HEK293T (cell line): ENCODE measurements at regions not wholly inside any gene's neighbourhood (a gene's known extent, or its start where the extent isn't known, plus 50 kb on each side); places are given as distances from the start of the nearest gene placed in this dataset.

Experiments used
- BHLHE40 ChIP-seq: fragments of 450-650 bp; IDR thresholded peaks from 2 replicates; pipeline ENCODE4 v1.6.1; 2016; ENCODE audit warnings: mild to moderate bottlenecking, moderate library complexity, borderline replicate concordance
- CTBP1 ChIP-seq: fragments of 450-650 bp; IDR thresholded peaks from 2 replicates; pipeline ENCODE4 v1.6.1; 2016; ENCODE audit warnings: borderline replicate concordance
- ELF4 ChIP-seq: fragments of 450-650 bp; IDR thresholded peaks from 2 replicates; pipeline ENCODE4 v1.6.1; 2017; ENCODE audit warnings: antibody characterized with exemption
- FOXK2 ChIP-seq: fragments of 450-650 bp; IDR thresholded peaks from 2 replicates; pipeline ENCODE4 v1.6.1; 2016; ENCODE audit warnings: mild to moderate bottlenecking
- FOXM1 ChIP-seq: fragments of 450-650 bp; IDR thresholded peaks from 2 replicates; pipeline ENCODE4 v1.6.1; 2017; ENCODE audit warnings: mild to moderate bottlenecking, borderline replicate concordance
- HDGF ChIP-seq: fragments of 450-650 bp; IDR thresholded peaks from 2 replicates; pipeline ENCODE4 v1.6.1; 2017; ENCODE audit warnings: antibody characterized with exemption, borderline replicate concordance
- NFRKB ChIP-seq: fragments of 450-650 bp; IDR thresholded peaks from 2 replicates; pipeline ENCODE4 v1.6.1; 2016; ENCODE audit warnings: mild to moderate bottlenecking, moderate library complexity
- SP1 ChIP-seq: fragments of 450-650 bp; IDR thresholded peaks from 2 replicates; pipeline ENCODE4 v1.6.1; 2017
- TARDBP ChIP-seq: fragments of 450-650 bp; IDR thresholded peaks from 2 replicates; pipeline ENCODE4 v1.6.1; 2016
- TF ChIP-seq, protein P1 (sequence below): fragments of 450-650 bp; IDR thresholded peaks from 2 replicates; pipeline ENCODE4 v1.6.1; 2016

DNA sequence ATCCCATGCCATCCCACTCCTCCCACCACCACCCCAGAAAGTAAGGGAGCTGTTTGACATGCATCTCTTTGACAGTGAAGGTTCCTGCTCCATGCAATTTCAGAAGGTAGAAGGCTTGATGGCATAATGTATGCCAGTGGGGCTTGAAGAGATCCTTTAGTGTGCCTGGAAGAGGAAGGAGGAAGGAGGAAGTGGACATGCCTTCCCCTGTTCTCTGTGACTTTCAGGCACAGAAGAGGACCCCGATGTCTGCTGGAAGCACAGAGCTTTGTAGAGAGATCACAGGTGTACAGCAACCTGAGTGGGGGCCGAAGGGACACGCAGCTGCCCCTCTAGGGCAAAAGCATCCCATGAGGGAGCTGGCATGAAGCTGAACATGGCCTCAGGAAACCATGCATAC lies 171.6 kb downstream of the CD47 start:
- TF ChIP-seq FOXK2 (no peak), SP1 (no peak), FOXM1 (no peak), BHLHE40 (no peak), CTBP1 (no peak), NFRKB (no peak), HDGF (no peak), TARDBP (no peak), ELF4 (no peak)
- TF ChIP-seq, protein P1, sequence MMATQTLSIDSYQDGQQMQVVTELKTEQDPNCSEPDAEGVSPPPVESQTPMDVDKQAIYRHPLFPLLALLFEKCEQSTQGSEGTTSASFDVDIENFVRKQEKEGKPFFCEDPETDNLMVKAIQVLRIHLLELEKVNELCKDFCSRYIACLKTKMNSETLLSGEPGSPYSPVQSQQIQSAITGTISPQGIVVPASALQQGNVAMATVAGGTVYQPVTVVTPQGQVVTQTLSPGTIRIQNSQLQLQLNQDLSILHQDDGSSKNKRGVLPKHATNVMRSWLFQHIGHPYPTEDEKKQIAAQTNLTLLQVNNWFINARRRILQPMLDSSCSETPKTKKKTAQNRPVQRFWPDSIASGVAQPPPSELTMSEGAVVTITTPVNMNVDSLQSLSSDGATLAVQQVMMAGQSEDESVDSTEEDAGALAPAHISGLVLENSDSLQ: no peak
